ENCODE measurements at regions not wholly inside any gene's neighbourhood (a gene's known extent, or its start where the extent isn't known, plus 50 kb on each side); places are given as distances from the start of the nearest gene placed in this dataset.
A peak's percentile ranks its signal among the peaks of the same experiment; 100 is the strongest.

GRCh38 chr6:67643281-67643680 is 991.8 kb upstream of the ADGRB3 start:
- Histone ChIP-seq H3K27ac (no peak overlapping the region), H3K27me3 (replicated peaks) (no peaks in the 10 kb centered on the region), H3K4me3 (ENCODE audit: low read depth, low read length) (no peak overlapping the region), H3K36me3 (replicated peaks) (no peaks in the 10 kb centered on the region)
- no peak for TF ChIP-seq CTCF (IDR thresholded peaks at IDR 0.05; ENCODE audit: low read depth, low read length, missing control alignments)
- in situ Hi-C loops (cut with HindIII; ENCODE audit: low pct_ligation_motif_present, low sequenced_read_pairs), result no loop called here
- DNase-seq, result no peak

- no peak for TF ChIP-seq CTCF (IDR thresholded peaks at IDR 0.05; ENCODE audit: low read depth, low read length, missing control alignments)
- no peak overlapping the region for H3K27ac ChIP-seq
- no peaks in the 10 kb centered on the region for H3K27me3 ChIP-seq (replicated peaks)
- no peak overlapping the region for H3K4me3 ChIP-seq (ENCODE audit: low read depth, low read length)
- in situ Hi-C loops (cut with HindIII; ENCODE audit: low pct_ligation_motif_present, low sequenced_read_pairs), result no loop called here
- no peak for DNase-seq
- no peaks in the 10 kb centered on the region for H3K36me3 ChIP-seq (replicated peaks)
Observed at GRCh38 chr6:67642582-67642981, 992.5 kb upstream of the ADGRB3 start.

GRCh38 chr6:67640484-67640883 is 994.6 kb upstream of the ADGRB3 start:
- Histone ChIP-seq H3K27ac (no peak overlapping the region), H3K27me3 (replicated peaks) (no peaks in the 10 kb centered on the region), H3K36me3 (replicated peaks) (no peaks in the 10 kb centered on the region), H3K4me3 (ENCODE audit: low read depth, low read length) (no peak overlapping the region)
- in situ Hi-C loops (cut with HindIII; ENCODE audit: low pct_ligation_motif_present, low sequenced_read_pairs), result no loop called here
- no peak for DNase-seq
- TF ChIP-seq CTCF (IDR thresholded peaks at IDR 0.05; ENCODE audit: low read depth, low read length, missing control alignments), result no peak

GRCh38 chr6:67639161-67639560 is 995.9 kb upstream of the ADGRB3 start:
- Histone ChIP-seq H3K27me3 (replicated peaks) (no peaks in the 10 kb centered on the region), H3K27ac (no peak overlapping the region), H3K4me3 (ENCODE audit: low read depth, low read length) (no peak overlapping the region), H3K36me3 (replicated peaks) (no peaks in the 10 kb centered on the region)
- TF ChIP-seq CTCF (IDR thresholded peaks at IDR 0.05; ENCODE audit: low read depth, low read length, missing control alignments), result no peak
- in situ Hi-C loops (cut with HindIII; ENCODE audit: low pct_ligation_motif_present, low sequenced_read_pairs), result no loop called here
- peak; percentile 12 for DNase-seq

GRCh38 chr6:67634199-67634598 is 1000.9 kb upstream of the ADGRB3 start:
- H3K36me3 ChIP-seq (replicated peaks), result no peaks in the 10 kb centered on the region
- H3K4me3 ChIP-seq (ENCODE audit: low read depth, low read length), result no peak overlapping the region
- TF ChIP-seq CTCF (IDR thresholded peaks at IDR 0.05; ENCODE audit: low read depth, low read length, missing control alignments), result no peak
- no peaks in the 10 kb centered on the region for H3K27me3 ChIP-seq (replicated peaks)
- no peak overlapping the region for H3K27ac ChIP-seq
- DNase-seq, result no peak
- in situ Hi-C loops (cut with HindIII; ENCODE audit: low pct_ligation_motif_present, low sequenced_read_pairs), result no loop called here

- no peak overlapping the region for H3K4me3 ChIP-seq (ENCODE audit: low read depth, low read length)
- no peaks in the 10 kb centered on the region for H3K36me3 ChIP-seq (replicated peaks)
- TF ChIP-seq CTCF (IDR thresholded peaks at IDR 0.05; ENCODE audit: low read depth, low read length, missing control alignments), result no peak
- no peak for DNase-seq
- H3K27me3 ChIP-seq (replicated peaks), result no peaks in the 10 kb centered on the region
- in situ Hi-C loops (cut with HindIII; ENCODE audit: low pct_ligation_motif_present, low sequenced_read_pairs), result no loop called here
- no peak overlapping the region for H3K27ac ChIP-seq
Observed at GRCh38 chr6:67633058-67633457, 1002.0 kb upstream of the ADGRB3 start.

All from brain microvascular endothelial cell (primary cell).